GM12878 (cell line): ENCODE measurements at regions not wholly inside any gene's neighbourhood (a gene's known extent, or its start where the extent isn't known, plus 50 kb on each side); places are given as distances from the start of the nearest gene placed in this dataset.

Source experiments
- CTCF ChIP-seq, 3 experiments: IDR thresholded peaks in 2 of 3; conservative IDR thresholded peaks in 1 of 3; 2 replicates each; pipeline ENCODE4 v1.5.1; 2011; ENCODE audit warnings: low read depth in 3 of 3, low read length in 3 of 3, mild to moderate bottlenecking in 3 of 3, control low read depth in 2 of 3, moderate library complexity in 2 of 3, inconsistent platforms in 1 of 3, mixed read lengths in 1 of 3; ENCODE audit not compliant: control insufficient read depth in 2 of 3, insufficient read depth in 1 of 3; ENCODE audit errors: extremely low read depth in 1 of 3
- HDAC2 ChIP-seq: fragments of 200-600 bp; sonication (generic); IDR thresholded peaks from 2 replicates; pipeline ENCODE4 v1.6.1; 2017
- KDM1A ChIP-seq: fragments of 200-600 bp; sonication (generic); IDR thresholded peaks from 2 replicates; pipeline ENCODE4 v1.6.1; 2016; ENCODE audit warnings: borderline replicate concordance
- RAD21 ChIP-seq: IDR thresholded peaks from 2 replicates; pipeline ENCODE4 v1.6.1; 2011; ENCODE audit warnings: mild to moderate bottlenecking, low read depth, low read length, moderate library complexity; ENCODE audit not compliant: insufficient read depth

GRCh38 chr13:89455225-89455624 is 1784.1 kb downstream of the SLITRK5 start:
- TF ChIP-seq RAD21 (no peak), KDM1A (no peak), HDAC2 (no peak), CTCF (IDR thresholded peaks at IDR 0.05 in 2 of 3, conservative IDR thresholded peaks at IDR 0.05 in 1 of 3; ENCODE audit: control insufficient read depth in 2 of 3, extremely low read depth in 1 of 3, insufficient read depth in 1 of 3, low read depth in 3 of 3, low read length in 3 of 3) (no peak)
